PC-9 (cell line): ENCODE measurements at regions not wholly inside any gene's neighbourhood (a gene's known extent, or its start where the extent isn't known, plus 50 kb on each side); places are given as distances from the start of the nearest gene placed in this dataset.

Experiments used
- BruUV-seq: library from RNA; stranded (reverse); fragments of 400-500 nt; replicated peaks from 2 replicates; lab custom pipeline; 2021; lab: Mats Ljungman, UMichigan
- CTCF ChIA-PET: fragments of 300-600 bp; sonication (Branson Sonifier 250); formaldehyde crosslinking; loops from one replicate; lab custom pipeline; 2022; ENCODE audit warnings: antibody characterized with exemption; lab: Charles Lee
- POLR2A ChIA-PET: fragments of 300-600 bp; sonication (Branson Sonifier 250); formaldehyde crosslinking; loops from one replicate; lab custom pipeline; 2022; ENCODE audit warnings: antibody characterized with exemption; ENCODE audit not compliant: unreplicated experiment; lab: Charles Lee
- DNase-seq, 2 experiments: peaks; one replicate each; pipeline versions ENCODE4 v3.0.0 to v3.0.0-alpha.2; 2015 to 2022; ENCODE audit warnings: mixed read lengths in 1 of 2
- H2AFZ ChIP-seq: fragments of 200-600 bp; sonication (generic); 2 replicates; pipeline ENCODE4 v1.8.1; 2017; ENCODE audit warnings: antibody characterized with exemption
- H3F3A ChIP-seq: fragments of 200-600 bp; sonication (generic); 2 replicates; pipeline ENCODE4 v1.8.1; 2017; ENCODE audit warnings: antibody characterized with exemption, mild to moderate bottlenecking, low read depth; ENCODE audit not compliant: insufficient read depth
- H3K27ac ChIP-seq: fragments of 200-600 bp; sonication (generic); 2 replicates; pipeline ENCODE4 v1.6.1; 2016; ENCODE audit warnings: mixed run types
- H3K27me3 ChIP-seq: fragments of 200-600 bp; sonication (generic); 2 replicates; pipeline ENCODE4 v1.6.1; 2016; ENCODE audit warnings: low read depth, mixed run types; ENCODE audit not compliant: insufficient read depth
- H3K36me3 ChIP-seq: fragments of 200-600 bp; sonication (generic); 2 replicates; pipeline ENCODE4 v1.6.1; 2016; ENCODE audit warnings: low read depth, mixed run types
- H3K4me1 ChIP-seq: fragments of 200-600 bp; sonication (generic); replicated peaks from 2 replicates; pipeline ENCODE4 v1.6.1; 2016; ENCODE audit warnings: mixed run types; ENCODE audit not compliant: insufficient read depth
- H3K4me2 ChIP-seq: fragments of 200-600 bp; sonication (generic); 2 replicates; pipeline ENCODE4 v1.6.1; 2017; ENCODE audit warnings: mixed run types
- H3K4me3 ChIP-seq: fragments of 200-600 bp; sonication (generic); 2 replicates; pipeline ENCODE4 v1.6.1; 2016; ENCODE audit warnings: mixed run types
- H3K79me2 ChIP-seq: fragments of 200-600 bp; sonication (generic); 2 replicates; pipeline ENCODE4 v1.6.1; 2017; ENCODE audit warnings: low read depth, mixed run types
- H3K9me2 ChIP-seq: fragments of 200-600 bp; sonication (generic); 2 replicates; pipeline ENCODE4 v1.8.1; 2017; ENCODE audit warnings: mild to moderate bottlenecking; ENCODE audit not compliant: insufficient read depth
- H3K9me3 ChIP-seq: fragments of 200-600 bp; sonication (generic); 2 replicates; pipeline ENCODE4 v1.8.1; 2016; ENCODE audit warnings: low read depth; ENCODE audit not compliant: insufficient read depth
- H4K20me1 ChIP-seq: fragments of 200-600 bp; sonication (generic); 2 replicates; pipeline ENCODE4 v1.8.1; 2017; ENCODE audit not compliant: insufficient read depth
- EZH2 ChIP-seq: fragments of 200-600 bp; sonication (generic); IDR thresholded peaks from 2 replicates; pipeline ENCODE4 v1.8.0; 2017; ENCODE audit warnings: antibody characterized with exemption, low read depth
- intact Hi-C: fragments of 100-400 bp; cut with micrococcal nuclease; formaldehyde crosslinking; loops from one replicate; pipeline ENCODE4 v1.10.0; 2022; ENCODE audit not compliant: unreplicated experiment
- TF ChIP-seq, protein P1 (sequence below): fragments of 200-600 bp; sonication (generic); conservative IDR thresholded peaks from 2 replicates; pipeline ENCODE4 v1.6.1; 2017; ENCODE audit warnings: mixed run types, antibody characterized with exemption, mild to moderate bottlenecking, moderate library complexity

- ChIA-PET CTCF (no interaction called here), POLR2A (no interaction called here)
- Histone ChIP-seq H3K27ac (no peak overlapping the region), H3K27me3 (no peaks in the 10 kb centered on the region), H3K4me3 (no peak overlapping the region), H3K36me3 (no peaks in the 10 kb centered on the region), H4K20me1 (no peaks in the 10 kb centered on the region), H3K4me2 (no peak overlapping the region), H2AFZ (no peak overlapping the region), H3K4me1 (peaks cover 14% of the 10 kb centered on the region; the same call in 1 of the 2 replicates), H3K9me2 (no peaks in the 10 kb centered on the region), H3F3A (no peaks in the 10 kb centered on the region), H3K79me2 (no peaks in the 10 kb centered on the region), H3K9me3 (no peaks in the 10 kb centered on the region)
- intact Hi-C loops: no loop called here
- BruUV-seq: no TSS peak
- no peak for TF ChIP-seq EZH2
- TF ChIP-seq, protein P1, sequence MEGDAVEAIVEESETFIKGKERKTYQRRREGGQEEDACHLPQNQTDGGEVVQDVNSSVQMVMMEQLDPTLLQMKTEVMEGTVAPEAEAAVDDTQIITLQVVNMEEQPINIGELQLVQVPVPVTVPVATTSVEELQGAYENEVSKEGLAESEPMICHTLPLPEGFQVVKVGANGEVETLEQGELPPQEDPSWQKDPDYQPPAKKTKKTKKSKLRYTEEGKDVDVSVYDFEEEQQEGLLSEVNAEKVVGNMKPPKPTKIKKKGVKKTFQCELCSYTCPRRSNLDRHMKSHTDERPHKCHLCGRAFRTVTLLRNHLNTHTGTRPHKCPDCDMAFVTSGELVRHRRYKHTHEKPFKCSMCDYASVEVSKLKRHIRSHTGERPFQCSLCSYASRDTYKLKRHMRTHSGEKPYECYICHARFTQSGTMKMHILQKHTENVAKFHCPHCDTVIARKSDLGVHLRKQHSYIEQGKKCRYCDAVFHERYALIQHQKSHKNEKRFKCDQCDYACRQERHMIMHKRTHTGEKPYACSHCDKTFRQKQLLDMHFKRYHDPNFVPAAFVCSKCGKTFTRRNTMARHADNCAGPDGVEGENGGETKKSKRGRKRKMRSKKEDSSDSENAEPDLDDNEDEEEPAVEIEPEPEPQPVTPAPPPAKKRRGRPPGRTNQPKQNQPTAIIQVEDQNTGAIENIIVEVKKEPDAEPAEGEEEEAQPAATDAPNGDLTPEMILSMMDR: no peak
- DNase-seq: no peak
Measured at GRCh38 chr4:177961761-177962380, 519.6 kb upstream of the AGA start.

DNA sequence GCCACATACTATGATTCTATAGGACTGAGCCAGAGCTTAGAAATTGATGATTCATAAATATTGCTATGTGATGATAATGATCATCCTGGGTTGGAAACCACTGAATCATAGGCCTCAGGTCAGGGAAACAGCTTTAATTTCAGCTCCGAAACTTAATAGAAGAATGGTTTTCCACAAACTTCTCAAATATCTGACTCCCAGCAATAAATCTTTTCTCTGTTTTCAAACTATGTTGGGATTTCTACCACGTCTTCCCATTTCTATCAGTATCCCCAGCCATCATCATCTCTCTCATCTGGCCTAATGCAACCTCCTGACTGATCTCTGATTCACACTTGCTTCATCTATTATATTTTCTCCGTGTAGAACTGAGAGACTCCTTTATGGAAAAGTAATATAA is 521.8 kb upstream of the AGA start:
- intact Hi-C loops: no loop called here
- Histone ChIP-seq H3K36me3 (no peaks in the 10 kb centered on the region), H4K20me1 (no peaks in the 10 kb centered on the region), H3K4me3 (no peak overlapping the region), H3K4me2 (peak overlapping the region; percentile 36; the same call in 1 of the 2 replicates), H3K9me2 (no peaks in the 10 kb centered on the region), H3K27me3 (no peaks in the 10 kb centered on the region), H3K27ac (peak overlapping the region; percentile 63), H3F3A (no peaks in the 10 kb centered on the region), H3K9me3 (no peaks in the 10 kb centered on the region), H2AFZ (no peak overlapping the region), H3K4me1 (peaks cover 14% of the 10 kb centered on the region; the same call in 1 of the 2 replicates), H3K79me2 (no peaks in the 10 kb centered on the region)
- peak in 1 of 2 experiments; percentile 49 for DNase-seq
- POLR2A ChIA-PET: no interaction called here
- TF ChIP-seq EZH2: no peak
- TF ChIP-seq, protein P1: no peak
- no TSS peak for BruUV-seq
- CTCF ChIA-PET: no interaction called here

DNA sequence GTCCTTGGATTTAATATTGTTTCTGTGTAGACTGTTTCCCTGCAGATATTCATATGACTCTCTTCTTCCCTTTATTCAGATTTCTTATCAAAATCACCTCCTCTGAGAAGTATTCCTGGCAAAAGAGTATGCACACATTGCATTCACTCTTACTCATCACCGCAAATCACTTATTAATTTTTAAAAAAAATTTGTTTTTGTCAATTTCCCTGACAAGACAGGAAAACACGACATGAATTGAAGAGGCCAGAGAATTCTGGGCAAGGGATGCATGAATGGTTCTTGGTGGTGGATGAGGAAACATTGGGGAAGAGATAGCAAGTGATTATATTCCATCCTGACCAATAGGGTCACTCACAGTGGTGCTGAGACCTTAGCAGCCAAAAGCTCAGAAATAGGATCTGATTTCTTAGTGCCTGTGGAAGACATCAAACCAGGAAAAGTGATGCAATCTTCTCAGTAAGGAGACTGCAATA is 522.5 kb upstream of the AGA start:
- TF ChIP-seq, protein P1: no peak
- no peak for TF ChIP-seq EZH2
- Histone ChIP-seq H3K9me3 (no peaks in the 10 kb centered on the region), H3K9me2 (no peaks in the 10 kb centered on the region), H3F3A (no peaks in the 10 kb centered on the region), H3K4me1 (peaks cover 14% of the 10 kb centered on the region; the same call in 1 of the 2 replicates), H3K79me2 (no peaks in the 10 kb centered on the region), H3K4me3 (no peak overlapping the region), H3K4me2 (peak overlapping the region; percentile 36; the same call in 1 of the 2 replicates), H3K27ac (peak overlapping the region; percentile 63), H2AFZ (peak overlapping the region; percentile 48; the same call in 1 of the 2 replicates), H3K27me3 (no peaks in the 10 kb centered on the region), H3K36me3 (no peaks in the 10 kb centered on the region), H4K20me1 (no peaks in the 10 kb centered on the region)
- BruUV-seq: no TSS peak
- POLR2A ChIA-PET: no interaction called here
- intact Hi-C loops: no loop called here
- no peak for DNase-seq
- CTCF ChIA-PET: no interaction called here
